Stimulated activated naive B cell treated with anti-CD40 and anti-IgM and Interleukin-4, amounts not matched to agents 10 μg/mL and 1 μg/mL and 100 μg/mL, for 72 hours (primary cell): ENCODE measurements at regions not wholly inside any gene's neighbourhood (a gene's known extent, or its start where the extent isn't known, plus 50 kb on each side); places are given as distances from the start of the nearest gene placed in this dataset.
"Not testable (repeated sequence)": the region's sequence is repeated elsewhere in the genome, so short reads cannot be mapped to it uniquely, and the experiment has no call there.

Experiments
- ATAC-seq, 2 donors: fragments of 150-1000 bp; cut with Tn5 transposase; replicated peaks; 2 replicates each; pipeline ENCODE4 v1.10.0; 2021; ENCODE audit warnings: moderate library complexity in 1 of 2
- DNase-seq: peaks from one replicate; pipeline ENCODE4 v3.0.0; 2021
- H3K27ac Mint-ChIP-seq: one replicate; pipeline ENCODE4 v1.8.0; 2022; ENCODE audit warnings: mild to moderate bottlenecking, mixed read lengths
- H3K27me3 Mint-ChIP-seq, 2 donors: one replicate each; pipeline ENCODE4 v1.8.0; 2022; ENCODE audit warnings: mixed read lengths in 2 of 2
- H3K36me3 Mint-ChIP-seq, 2 donors: one replicate each; pipeline ENCODE4 v1.8.0; 2022; ENCODE audit warnings: mixed read lengths in 2 of 2, mild to moderate bottlenecking in 1 of 2
- H3K4me1 Mint-ChIP-seq, 2 donors: one replicate each; pipeline ENCODE4 v1.8.0; 2022; ENCODE audit warnings: mixed read lengths in 2 of 2, mild to moderate bottlenecking in 1 of 2
- H3K4me3 Mint-ChIP-seq, 2 donors: one replicate each; pipeline ENCODE4 v1.8.0; 2022; ENCODE audit warnings: mild to moderate bottlenecking in 2 of 2, mixed read lengths in 2 of 2, moderate library complexity in 1 of 2
- H3K9me3 Mint-ChIP-seq, 2 donors: one replicate each; pipeline ENCODE4 v1.8.0; 2022; ENCODE audit warnings: mixed read lengths in 2 of 2, mild to moderate bottlenecking in 1 of 2

GRCh38 chr3:157912514-157913451 lies 193.4 kb downstream of the SHOX2 start:
- H3K36me3 Mint-ChIP-seq = no peaks in the 10 kb centered on the region
- DNase-seq (no peak), ATAC-seq (no peak)
- H3K9me3 Mint-ChIP-seq = peaks cover 0 to 3% of the 10 kb centered on the region in 2 donors
- H3K27ac Mint-ChIP-seq = no peak overlapping the region
- H3K27me3 Mint-ChIP-seq = peaks cover 0 to 5% of the 10 kb centered on the region in 2 donors
- H3K4me1 Mint-ChIP-seq = no peaks in the 10 kb centered on the region
- no peak overlapping the region for H3K4me3 Mint-ChIP-seq

- no peak for DNase-seq
- peaks cover 14 to 16% of the 10 kb centered on the region in 2 donors for H3K9me3 Mint-ChIP-seq
These were observed 199.6 kb downstream of the SHOX2 start for GRCh38 chr3:157906627-157907026.

GRCh38 chr3:157905885-157906284 lies 200.3 kb downstream of the SHOX2 start:
- H3K4me1 Mint-ChIP-seq = no peaks in the 10 kb centered on the region
- H3K9me3 Mint-ChIP-seq = peaks cover 14 to 16% of the 10 kb centered on the region in 2 donors
- H3K4me3 Mint-ChIP-seq = no peak overlapping the region
- H3K36me3 Mint-ChIP-seq = no peaks in the 10 kb centered on the region
- no peak overlapping the region for H3K27ac Mint-ChIP-seq
- no peak for DNase-seq
- ATAC-seq = no peak
- peaks cover 0 to 5% of the 10 kb centered on the region in 2 donors for H3K27me3 Mint-ChIP-seq

More at GRCh38 chr3:157906627-157907026, 199.6 kb downstream of the SHOX2 start:
- peaks cover 0 to 5% of the 10 kb centered on the region in 2 donors for H3K27me3 Mint-ChIP-seq
- no peaks in the 10 kb centered on the region for H3K4me1 Mint-ChIP-seq
- no peak overlapping the region for H3K27ac Mint-ChIP-seq
- no peak for ATAC-seq
- H3K36me3 Mint-ChIP-seq = no peaks in the 10 kb centered on the region
- no peak overlapping the region for H3K4me3 Mint-ChIP-seq

GRCh38 chr3:157902680-157903079 lies 203.5 kb downstream of the SHOX2 start:
- H3K4me1 Mint-ChIP-seq, H3K4me3 Mint-ChIP-seq, H3K27ac Mint-ChIP-seq, ATAC-seq, DNase-seq, H3K27me3 Mint-ChIP-seq, H3K36me3 Mint-ChIP-seq: not testable (repeated sequence)
- H3K9me3 Mint-ChIP-seq = peaks cover 14 to 15% of the 10 kb centered on the region in 2 donors

GRCh38 chr3:157888040-157888439 lies 218.2 kb downstream of the SHOX2 start:
- Mint-ChIP-seq H3K27ac (no peak overlapping the region), H3K9me3 (peaks cover 0 to 2% of the 10 kb centered on the region in 2 donors), H3K27me3 (no peaks in the 10 kb centered on the region), H3K36me3 (no peaks in the 10 kb centered on the region), H3K4me1 (no peaks in the 10 kb centered on the region), H3K4me3 (no peak overlapping the region)
- no peak for ATAC-seq
- no peak for DNase-seq

GRCh38 chr3:157876556-157876955 lies 229.7 kb downstream of the SHOX2 start:
- no peaks in the 10 kb centered on the region for H3K36me3 Mint-ChIP-seq
- ATAC-seq = no peak
- no peaks in the 10 kb centered on the region for H3K27me3 Mint-ChIP-seq
- no peak overlapping the region for H3K27ac Mint-ChIP-seq
- peaks cover 3 to 5% of the 10 kb centered on the region in 2 donors for H3K9me3 Mint-ChIP-seq
- H3K4me3 Mint-ChIP-seq = no peak overlapping the region
- no peaks in the 10 kb centered on the region for H3K4me1 Mint-ChIP-seq
- DNase-seq = no peak

GRCh38 chr3:157872902-157873301 lies 233.3 kb downstream of the SHOX2 start:
- Mint-ChIP-seq H3K27me3 (no peaks in the 10 kb centered on the region), H3K4me3 (no peak overlapping the region), H3K9me3 (no peaks in the 10 kb centered on the region), H3K27ac (no peak overlapping the region), H3K4me1 (no peaks in the 10 kb centered on the region), H3K36me3 (no peaks in the 10 kb centered on the region)
- no peak for ATAC-seq
- no peak for DNase-seq

GRCh38 chr3:157871838-157872460 lies 234.3 kb downstream of the SHOX2 start:
- H3K4me1 Mint-ChIP-seq = no peaks in the 10 kb centered on the region
- H3K27me3 Mint-ChIP-seq = no peaks in the 10 kb centered on the region
- no peaks in the 10 kb centered on the region for H3K36me3 Mint-ChIP-seq
- no peak for ATAC-seq
- H3K4me3 Mint-ChIP-seq = no peak overlapping the region
- no peak for DNase-seq
- no peak overlapping the region for H3K27ac Mint-ChIP-seq
- no peaks in the 10 kb centered on the region for H3K9me3 Mint-ChIP-seq

GRCh38 chr3:157871248-157871647 lies 235.0 kb downstream of the SHOX2 start:
- Mint-ChIP-seq H3K9me3 (no peaks in the 10 kb centered on the region), H3K36me3 (no peaks in the 10 kb centered on the region), H3K27me3 (no peaks in the 10 kb centered on the region), H3K27ac (no peak overlapping the region), H3K4me3 (no peak overlapping the region), H3K4me1 (no peaks in the 10 kb centered on the region)
- no peak for DNase-seq
- ATAC-seq = no peak

GRCh38 chr3:157868946-157869345 lies 237.3 kb downstream of the SHOX2 start:
- Mint-ChIP-seq H3K4me1 (no peaks in the 10 kb centered on the region), H3K27ac (no peak overlapping the region), H3K36me3 (no peaks in the 10 kb centered on the region), H3K27me3 (no peaks in the 10 kb centered on the region), H3K4me3 (no peak overlapping the region), H3K9me3 (no peaks in the 10 kb centered on the region)
- ATAC-seq = no peak
- no peak for DNase-seq

GRCh38 chr3:157868196-157868595 lies 238.0 kb downstream of the SHOX2 start:
- H3K36me3 Mint-ChIP-seq = no peaks in the 10 kb centered on the region
- no peak for DNase-seq
- H3K27ac Mint-ChIP-seq = no peak overlapping the region
- H3K4me3 Mint-ChIP-seq = no peak overlapping the region
- H3K27me3 Mint-ChIP-seq = no peaks in the 10 kb centered on the region
- H3K4me1 Mint-ChIP-seq = no peaks in the 10 kb centered on the region
- no peaks in the 10 kb centered on the region for H3K9me3 Mint-ChIP-seq
- ATAC-seq = no peak

GRCh38 chr3:157865352-157866000 lies 240.7 kb downstream of the SHOX2 start:
- Mint-ChIP-seq H3K4me1 (no peaks in the 10 kb centered on the region), H3K27ac (no peak overlapping the region), H3K27me3 (no peaks in the 10 kb centered on the region), H3K36me3 (no peaks in the 10 kb centered on the region), H3K9me3 (no peaks in the 10 kb centered on the region), H3K4me3 (no peak overlapping the region)
- peak; percentile 8 for DNase-seq
- ATAC-seq = peak; percentile 60 to 76

- Mint-ChIP-seq H3K36me3 (no peaks in the 10 kb centered on the region), H3K9me3 (no peaks in the 10 kb centered on the region), H3K27me3 (no peaks in the 10 kb centered on the region), H3K27ac (no peak overlapping the region), H3K4me3 (no peak overlapping the region), H3K4me1 (no peaks in the 10 kb centered on the region)
- DNase-seq = no peak
- no peak for ATAC-seq
These were observed 245.0 kb downstream of the SHOX2 start for GRCh38 chr3:157861076-157861765.

- Mint-ChIP-seq H3K27ac (no peak overlapping the region), H3K4me1 (no peaks in the 10 kb centered on the region), H3K36me3 (no peaks in the 10 kb centered on the region), H3K27me3 (no peaks in the 10 kb centered on the region), H3K9me3 (no peaks in the 10 kb centered on the region), H3K4me3 (no peak overlapping the region)
- no peak for ATAC-seq
- no peak for DNase-seq
These were observed 246.7 kb downstream of the SHOX2 start for GRCh38 chr3:157859541-157859940.
